VCaP (cell line): ENCODE measurements at regions not wholly inside any gene's neighbourhood (a gene's known extent, or its start where the extent isn't known, plus 50 kb on each side); places are given as distances from the start of the nearest gene placed in this dataset.

ENCODE experiments used
- H3K27ac ChIP-seq: fragments of 450-650 bp; 2 replicates; pipeline ENCODE4 v1.5.1; 2017
- CTCF ChIP-seq: fragments of 450-650 bp; conservative IDR thresholded peaks from 2 replicates; pipeline ENCODE4 v1.5.1; 2017; ENCODE audit warnings: mild to moderate bottlenecking, moderate library complexity

- no peak for TF ChIP-seq CTCF
- no peak overlapping the region for H3K27ac ChIP-seq
Measured at GRCh38 chr10:130338636-130339024, 202.4 kb downstream of the GLRX3 start.

GRCh38 chr10:130339091-130339490 lies 202.9 kb downstream of the GLRX3 start:
- H3K27ac ChIP-seq: no peak overlapping the region
- no peak for TF ChIP-seq CTCF

GRCh38 chr10:130339911-130340310 lies 203.7 kb downstream of the GLRX3 start:
- no peak overlapping the region for H3K27ac ChIP-seq
- no peak for TF ChIP-seq CTCF

- H3K27ac ChIP-seq: no peak overlapping the region
- no peak for TF ChIP-seq CTCF
Measured at GRCh38 chr10:130340816-130341215, 204.6 kb downstream of the GLRX3 start.

GRCh38 chr10:130341356-130341755 lies 205.2 kb downstream of the GLRX3 start:
- TF ChIP-seq CTCF: peak; percentile 79
- no peak overlapping the region for H3K27ac ChIP-seq

- H3K27ac ChIP-seq: no peak overlapping the region
- TF ChIP-seq CTCF: no peak
Measured at GRCh38 chr10:130345728-130346127, 209.5 kb downstream of the GLRX3 start.

- TF ChIP-seq CTCF: no peak
- H3K27ac ChIP-seq: no peak overlapping the region
Measured at GRCh38 chr10:130350996-130351395, 214.8 kb downstream of the GLRX3 start.
